Heart right ventricle (tissue), 16 donors: ENCODE measurements at regions not wholly inside any gene's neighbourhood (a gene's known extent, or its start where the extent isn't known, plus 50 kb on each side); places are given as distances from the start of the nearest gene placed in this dataset.

ENCODE experiments used
- ATAC-seq, 8 donors: fragments of 200-7000 bp; cut with Tn5 transposase; one replicate each; pipeline ENCODE4 v1.9.1; 2020; ENCODE audit warnings: mild to moderate bottlenecking in 8 of 8, moderate library complexity in 8 of 8, moderate number of reproducible peaks in 1 of 8
- DNase-seq, 2 donors: peaks; one replicate each; pipeline ENCODE4 v3.0.0-alpha.2; 2020
- H3K27ac ChIP-seq, 10 donors: fragments of 200-600 bp; sonication (generic) in 2 of 10; one replicate each; pipeline versions ENCODE4 v1.5.0 to v1.8.0; 2020 to 2022; ENCODE audit warnings: mild to moderate bottlenecking in 3 of 10
- H3K27me3 ChIP-seq, 7 donors: fragments of 200-600 bp; one replicate each; pipeline ENCODE4 v1.8.0; 2021 to 2022; ENCODE audit warnings: mild to moderate bottlenecking in 2 of 7
- H3K36me3 ChIP-seq, 9 donors: fragments of 200-600 bp; sonication (generic) in 1 of 9; one replicate each; pipeline versions ENCODE4 v1.5.0 to v1.8.0; 2020 to 2022; ENCODE audit warnings: mild to moderate bottlenecking in 2 of 9
- H3K4me1 ChIP-seq, 9 donors: fragments of 200-600 bp; sonication (generic) in 1 of 9; one replicate each; pipeline versions ENCODE4 v1.5.0 to v1.8.0; 2020 to 2022; ENCODE audit warnings: mild to moderate bottlenecking in 4 of 9
- H3K4me3 ChIP-seq, 10 donors: fragments of 200-600 bp; sonication (generic) in 2 of 10; one replicate each; pipeline versions ENCODE4 v1.5.0 to v1.8.0; 2020 to 2022; ENCODE audit warnings: mild to moderate bottlenecking in 7 of 10, moderate library complexity in 2 of 10
- H3K9me3 ChIP-seq, 11 donors: fragments of 200-600 bp in 10 of 11; sonication (generic) in 2 of 11; one replicate each; pipeline versions ENCODE4 v1.5.0 to v1.8.0; 2013 to 2022; ENCODE audit warnings: mild to moderate bottlenecking in 2 of 11, control low read depth in 1 of 11, moderate library complexity in 1 of 11
- CTCF ChIP-seq, 9 donors: fragments of 200-600 bp; sonication (generic) in 2 of 9; IDR thresholded peaks; one replicate each; pipeline versions ENCODE4 v1.5.0 to v1.8.0; 2021 to 2022; ENCODE audit warnings: antibody characterized with exemption in 9 of 9, mild to moderate bottlenecking in 5 of 9, moderate library complexity in 1 of 9
- WGBS, 2 donors: extraction: QIAGEN DNeasy Blood & Tissue Kit; methylation state at CpG; one replicate each; pipeline ENCODE4 v1.1.7; 2013; ENCODE audit warnings: inconsistent platforms in 1 of 2; 5-methylcytosine and 5-hydroxymethylcytosine counted together
- intact Hi-C, 10 donors: fragments of 100-400 bp; cut with DNase I; formaldehyde crosslinking; loops; one replicate each; pipeline versions ENCODE4 v1.11.1 to v1.14.2; 2022
- donor health status: Arrhythmogenic right ventricular cardiomyopathy.
- donor health status: ischemic (EF 13 %, LVEDD 7.1; RV severe dilation, severe dysfunction).
- donor health status: healthy with polysubstance abuse.
- donor health status: DM: no; HTN: yes; CAD: no.
- donor health status: DM: no; HTN: no; CAD: no.
- donor health status: ischemic (EF 25% LVEDD 6.9; RV normal size, moderate dysfunction).
- donor health status: ischemic (EF 25% LVEDD 5.7; RV mildly dilated, moderate dysfunction).
- donor health status: healthy.
- donor health status: DM: yes; HTN: yes; CAD: no.
- donor health status: Ischemic cardiomyopathy.
- donor health status: ischemic (EF 35%, LVEDD 5.7; RV mildly dilated, moderate dysfunction).
- donor health status: nonischemic (EF 11% LVEDD 7.7; RV severe dilation, severe dysfunction).
- donor health status: DM: yes; HTN: yes; CAD: no.
- donor health status: PGD.
- donor health status: ischemic (EF 29% LVEDD 5.4; RV normal size, mild dysfunction).
- donor health status: nonischemic (EF 23%, LVEDD 6.1; RV moderate dilation, normal function).

GRCh38 chrX:121320441-121320840, 273.0 kb downstream of the GLUD2 start:
- intact Hi-C loops: no loop called here
- no peaks in the 10 kb centered on the region for H3K36me3 ChIP-seq
- ATAC-seq (no peak), DNase-seq (no peak)
- TF ChIP-seq CTCF (IDR thresholded peaks at IDR 0.05): no peak
- H3K4me1 ChIP-seq: no peaks in the 10 kb centered on the region
- no peak overlapping the region for H3K27ac ChIP-seq
- 80% methylated on average over 1 of the region's 1 CpG for WGBS, 2 donors
- H3K4me3 ChIP-seq: no peak overlapping the region
- H3K9me3 ChIP-seq: no peaks in the 10 kb centered on the region
- no peaks in the 10 kb centered on the region for H3K27me3 ChIP-seq

GRCh38 chrX:121322159-121322558, 274.7 kb downstream of the GLUD2 start:
- TF ChIP-seq CTCF (IDR thresholded peaks at IDR 0.05): peak in 1 of 9 donors; percentile 17
- Histone ChIP-seq H3K27me3 (no peaks in the 10 kb centered on the region), H3K9me3 (no peaks in the 10 kb centered on the region), H3K4me1 (no peaks in the 10 kb centered on the region), H3K27ac (no peak overlapping the region), H3K4me3 (no peak overlapping the region), H3K36me3 (no peaks in the 10 kb centered on the region)
- 90 to 100% methylated on average over 1 of the region's 1 CpG for WGBS, 2 donors
- intact Hi-C loops: no loop called here
- no peak for ATAC-seq
- DNase-seq: no peak

GRCh38 chrX:121323337-121323736, 275.9 kb downstream of the GLUD2 start:
- no peak for TF ChIP-seq CTCF (IDR thresholded peaks at IDR 0.05)
- Histone ChIP-seq H3K4me3 (no peak overlapping the region), H3K27me3 (no peaks in the 10 kb centered on the region), H3K4me1 (no peaks in the 10 kb centered on the region), H3K9me3 (no peaks in the 10 kb centered on the region), H3K36me3 (no peaks in the 10 kb centered on the region), H3K27ac (no peak overlapping the region)
- intact Hi-C loops: no loop called here
- ATAC-seq (no peak), DNase-seq (no peak)
- WGBS, 2 donors: 95 to 100% methylated on average over 1 of the region's 1 CpG

GRCh38 chrX:121333942-121334341, 286.5 kb downstream of the GLUD2 start:
- ATAC-seq (no peak), DNase-seq (no peak)
- WGBS, 2 donors: 43 to 51% methylated on average over 3 of the region's 3 CpGs
- no peaks in the 10 kb centered on the region for H3K9me3 ChIP-seq
- no peaks in the 10 kb centered on the region for H3K27me3 ChIP-seq
- no peaks in the 10 kb centered on the region for H3K36me3 ChIP-seq
- no peak overlapping the region for H3K4me3 ChIP-seq
- H3K4me1 ChIP-seq: no peaks in the 10 kb centered on the region
- intact Hi-C loops: no loop called here
- no peak overlapping the region for H3K27ac ChIP-seq
- no peak for TF ChIP-seq CTCF (IDR thresholded peaks at IDR 0.05)
